ENCODE measurements at regions not wholly inside any gene's neighbourhood (a gene's known extent, or its start where the extent isn't known, plus 50 kb on each side); places are given as distances from the start of the nearest gene placed in this dataset.
"Not testable (repeated sequence)": the region's sequence is repeated elsewhere in the genome, so short reads cannot be mapped to it uniquely, and the experiment has no call there.

GRCh38 chr14:106083082-106083481 lies 556.7 kb downstream of the TMEM121 start:
- DNase-seq (ENCODE audit: insufficient read length, low spot score) (no peak), FAIRE-seq (no peak)
- TF ChIP-seq CTCF (IDR thresholded peaks at IDR 0.05; ENCODE audit: insufficient read depth, missing control alignments), result no peak

- no peak for FAIRE-seq
- no peak for TF ChIP-seq CTCF (IDR thresholded peaks at IDR 0.05; ENCODE audit: insufficient read depth, missing control alignments)
Observed at GRCh38 chr14:106087837-106088236, 561.5 kb downstream of the TMEM121 start.

GRCh38 chr14:106088860-106089259 lies 562.5 kb downstream of the TMEM121 start:
- not testable (repeated sequence) for DNase-seq (ENCODE audit: insufficient read length, low spot score); FAIRE-seq

More at GRCh38 chr14:106087837-106088236, 561.5 kb downstream of the TMEM121 start:
- no peak for DNase-seq (ENCODE audit: insufficient read length, low spot score)

- DNase-seq (ENCODE audit: insufficient read length, low spot score), result no peak
- TF ChIP-seq CTCF (IDR thresholded peaks at IDR 0.05; ENCODE audit: insufficient read depth, missing control alignments), result peak; percentile 36
- no peak for FAIRE-seq
Observed at GRCh38 chr14:106094654-106095189, 568.3 kb downstream of the TMEM121 start.

GRCh38 chr14:106107703-106108102 lies 581.3 kb downstream of the TMEM121 start:
- FAIRE-seq (no peak), DNase-seq (ENCODE audit: insufficient read length, low spot score) (no peak)
- no peak for TF ChIP-seq CTCF (IDR thresholded peaks at IDR 0.05; ENCODE audit: insufficient read depth, missing control alignments)

GRCh38 chr14:106109337-106109736 lies 583.0 kb downstream of the TMEM121 start:
- no peak for FAIRE-seq
- DNase-seq (ENCODE audit: insufficient read length, low spot score), result no peak

GRCh38 chr14:106115401-106115800 lies 589.0 kb downstream of the TMEM121 start:
- TF ChIP-seq CTCF (IDR thresholded peaks at IDR 0.05; ENCODE audit: insufficient read depth, missing control alignments), result no peak
- DNase-seq (ENCODE audit: insufficient read length, low spot score), result no peak
- no peak for FAIRE-seq

More at GRCh38 chr14:106109337-106109736, 583.0 kb downstream of the TMEM121 start:
- TF ChIP-seq CTCF (IDR thresholded peaks at IDR 0.05; ENCODE audit: insufficient read depth, missing control alignments), result no peak

GRCh38 chr14:106116339-106116930 lies 590.1 kb downstream of the TMEM121 start:
- DNase-seq (ENCODE audit: insufficient read length, low spot score); FAIRE-seq: not testable (repeated sequence)
